Inferior parietal cortex (tissue), 1 donor: ENCODE measurements at regions not wholly inside any gene's neighbourhood (a gene's known extent, or its start where the extent isn't known, plus 50 kb on each side); places are given as distances from the start of the nearest gene placed in this dataset.
"Not testable (repeated sequence)": the region's sequence is repeated elsewhere in the genome, so short reads cannot be mapped to it uniquely, and the experiment has no call there.

Experiments
- DNase-seq: peaks from one replicate; pipeline ENCODE4 v3.0.0-alpha.2; 2016; ENCODE audit errors: extremely low spot score

GRCh38 chrX:42832764-42833549 lies 55.0 kb upstream of the PPP1R2C start:
- no peak for DNase-seq

- not testable (repeated sequence) for DNase-seq
Observed at GRCh38 chrX:42833550-42833940, 55.6 kb upstream of the PPP1R2C start.

DNA sequence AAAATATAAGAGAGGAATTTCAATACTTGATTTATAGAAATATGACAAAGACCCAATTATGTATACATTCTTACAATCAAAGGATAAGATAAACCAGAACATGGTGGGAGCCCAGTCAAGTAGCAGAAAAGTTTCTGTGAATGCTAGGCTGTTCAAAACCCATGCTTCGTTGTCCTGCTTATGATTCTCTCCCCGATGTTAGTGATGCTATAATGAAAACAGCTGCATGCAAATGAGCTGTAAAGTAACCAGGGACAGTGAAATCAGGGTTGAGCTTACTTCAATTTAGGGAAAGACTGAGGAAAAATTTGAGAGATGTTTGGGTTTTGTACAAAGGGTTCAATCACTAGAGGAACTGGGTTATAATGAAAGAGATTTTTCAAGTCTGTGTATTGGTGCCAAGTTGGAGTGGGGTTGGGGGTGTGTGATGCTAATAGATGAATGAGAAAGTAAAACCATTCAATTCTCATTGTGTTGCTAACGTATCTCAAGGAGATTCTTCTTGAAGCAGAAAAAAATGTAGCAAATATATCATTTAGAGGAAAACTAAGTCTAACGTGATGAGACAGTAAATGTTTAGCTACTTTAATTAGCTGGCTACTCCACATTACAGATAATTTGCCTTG lies 59.3 kb upstream of the PPP1R2C start:
- DNase-seq = no peak

- DNase-seq = no peak
Observed at GRCh38 chrX:42837747-42838146, 59.8 kb upstream of the PPP1R2C start.

DNA sequence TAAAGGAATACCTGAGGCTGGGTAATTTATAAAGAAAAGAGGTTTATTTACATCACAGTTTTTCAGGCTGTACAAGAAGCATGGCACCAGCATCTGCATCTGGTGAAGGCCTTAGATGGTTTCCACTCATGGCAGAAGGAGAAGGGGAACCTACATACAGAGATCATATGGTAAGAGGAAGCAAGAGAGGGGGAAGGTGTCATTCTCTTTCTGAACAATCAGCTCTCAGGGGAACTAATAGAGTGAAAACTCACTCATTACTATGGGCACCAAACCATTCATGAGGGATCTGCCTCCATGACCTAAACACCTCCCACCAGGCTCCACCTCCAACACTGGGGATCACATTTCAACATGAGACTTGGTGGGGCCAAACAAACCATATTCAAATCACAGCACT lies 61.7 kb upstream of the PPP1R2C start:
- DNase-seq = no peak

DNA sequence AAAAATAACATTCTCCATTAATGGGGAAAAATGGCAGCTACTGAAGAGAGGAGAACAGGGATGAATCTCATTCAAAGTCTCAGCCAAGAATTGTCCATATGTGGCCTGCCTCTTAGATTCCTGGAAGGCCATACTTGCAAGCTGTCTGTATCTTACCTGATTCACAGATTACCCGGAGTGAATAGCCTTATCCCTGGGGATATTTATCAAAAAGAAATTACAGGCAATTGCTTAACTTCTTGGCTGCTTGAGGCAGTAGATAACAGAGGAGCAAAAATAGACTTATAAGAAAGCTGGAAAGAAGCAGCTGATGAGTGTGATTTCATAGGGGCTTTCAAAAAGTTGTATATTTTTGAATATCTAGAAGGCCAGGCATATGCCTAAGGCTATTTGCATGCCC lies 68.8 kb upstream of the PPP1R2C start:
- no peak for DNase-seq

- no peak for DNase-seq
Observed at GRCh38 chrX:42855259-42855658, 77.3 kb upstream of the PPP1R2C start.

DNA sequence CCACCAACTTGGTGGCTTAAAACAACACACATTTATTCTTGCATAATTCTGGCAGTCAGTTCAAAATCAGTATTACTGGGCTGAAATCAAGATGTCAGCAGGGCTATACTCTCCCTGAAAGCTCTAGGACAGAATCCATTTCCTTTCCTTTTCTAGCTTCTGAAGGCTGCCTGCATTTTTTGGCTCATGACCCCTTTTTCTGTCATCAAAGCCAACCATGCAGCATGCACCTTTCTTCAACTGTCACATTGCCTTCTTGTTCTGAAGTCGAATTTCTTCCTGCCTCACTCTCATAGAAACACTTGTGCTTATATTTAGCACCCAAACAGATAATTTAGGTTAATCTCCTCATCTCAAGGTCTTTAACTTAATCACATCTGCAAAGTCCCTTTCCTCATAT lies 79.8 kb upstream of the PPP1R2C start:
- DNase-seq = no peak

- no peak for DNase-seq
Observed at GRCh38 chrX:42869011-42869410, 91.0 kb upstream of the PPP1R2C start.

GRCh38 chrX:42869659-42870476 lies 91.9 kb upstream of the PPP1R2C start:
- DNase-seq = no peak

DNA sequence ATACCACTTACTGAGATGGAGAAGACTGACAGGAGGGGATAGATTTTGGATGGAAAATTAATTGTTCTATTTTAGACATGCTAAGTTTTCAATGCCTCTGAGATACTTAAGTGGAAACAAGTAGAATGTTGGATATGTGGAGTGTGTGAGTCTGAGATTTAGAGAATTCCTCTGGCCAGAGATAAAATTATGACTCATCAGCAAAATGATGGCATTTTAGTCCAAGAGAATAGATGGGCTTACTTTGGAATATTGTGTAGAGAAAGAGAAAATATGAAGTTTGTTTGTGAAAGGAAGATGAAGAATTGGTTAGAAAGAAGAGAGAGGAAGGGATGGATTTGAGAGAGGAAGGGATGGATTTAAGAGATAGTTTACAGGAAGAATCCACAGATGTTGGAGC lies 108.6 kb upstream of the PPP1R2C start:
- no peak for DNase-seq

GRCh38 chrX:42900947-42901346 lies 123.0 kb upstream of the PPP1R2C start:
- DNase-seq = no peak

- DNase-seq = no peak
Observed at GRCh38 chrX:42902513-42902912, 124.5 kb upstream of the PPP1R2C start.

DNA sequence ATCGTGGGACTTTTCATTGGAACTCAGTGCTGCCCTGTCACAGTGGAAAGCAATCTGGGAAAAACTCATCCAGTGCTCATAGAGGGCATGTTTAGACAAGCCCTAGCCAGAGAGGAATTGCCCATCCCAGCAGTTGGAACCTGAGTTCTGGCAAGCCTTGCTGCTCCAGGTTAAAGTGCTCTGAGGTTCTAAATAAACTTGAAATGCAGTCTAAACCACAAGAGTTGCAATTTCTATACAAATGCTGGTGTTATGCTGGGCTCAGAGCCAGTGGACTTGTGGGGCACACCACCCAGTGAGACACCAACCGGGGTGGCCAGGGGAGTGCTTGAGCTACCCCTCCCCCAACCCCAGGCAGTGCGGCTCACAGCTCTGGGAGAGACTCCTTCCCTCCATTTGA lies 142.8 kb upstream of the PPP1R2C start:
- DNase-seq = no peak

DNA sequence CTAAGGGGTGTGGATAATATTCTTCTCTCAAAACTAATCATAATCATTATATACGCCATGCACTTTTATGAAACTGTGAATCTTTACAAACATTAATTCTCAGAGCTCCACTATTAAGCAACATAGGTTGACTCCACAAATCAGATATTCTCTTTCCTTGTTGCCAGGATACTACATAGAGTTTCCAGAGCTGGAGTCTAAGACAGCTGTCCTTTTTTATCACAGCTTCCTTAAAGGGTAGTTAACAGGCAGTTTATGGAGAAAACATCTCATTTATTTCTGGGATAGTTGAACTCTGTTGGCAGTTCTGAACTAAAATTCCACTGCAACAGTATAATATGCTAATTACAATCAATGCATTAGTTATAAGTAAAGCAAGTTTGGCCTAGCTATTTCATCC lies 152.1 kb upstream of the PPP1R2C start:
- DNase-seq = no peak

DNA sequence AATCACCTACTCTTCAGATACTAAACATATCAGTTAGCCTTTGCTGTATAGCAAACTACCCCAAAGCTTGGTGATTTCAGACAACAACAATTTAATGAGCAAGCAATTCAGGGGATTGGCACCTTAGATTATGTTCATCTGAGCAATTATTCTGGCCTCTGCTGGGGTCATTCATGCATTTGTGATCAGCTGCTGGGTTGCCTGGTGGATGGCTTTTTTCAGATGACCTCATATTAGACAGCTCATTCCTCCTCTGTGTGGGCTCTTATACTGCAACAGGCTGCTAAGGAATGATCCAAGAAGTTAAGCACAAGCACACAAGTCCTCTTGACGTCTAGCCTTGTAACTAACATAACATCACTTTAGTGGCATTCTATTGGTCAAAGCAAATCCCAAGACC lies 153.0 kb upstream of the PPP1R2C start:
- DNase-seq = no peak

GRCh38 chrX:42933187-42933586 lies 155.2 kb upstream of the PPP1R2C start:
- no peak for DNase-seq

DNA sequence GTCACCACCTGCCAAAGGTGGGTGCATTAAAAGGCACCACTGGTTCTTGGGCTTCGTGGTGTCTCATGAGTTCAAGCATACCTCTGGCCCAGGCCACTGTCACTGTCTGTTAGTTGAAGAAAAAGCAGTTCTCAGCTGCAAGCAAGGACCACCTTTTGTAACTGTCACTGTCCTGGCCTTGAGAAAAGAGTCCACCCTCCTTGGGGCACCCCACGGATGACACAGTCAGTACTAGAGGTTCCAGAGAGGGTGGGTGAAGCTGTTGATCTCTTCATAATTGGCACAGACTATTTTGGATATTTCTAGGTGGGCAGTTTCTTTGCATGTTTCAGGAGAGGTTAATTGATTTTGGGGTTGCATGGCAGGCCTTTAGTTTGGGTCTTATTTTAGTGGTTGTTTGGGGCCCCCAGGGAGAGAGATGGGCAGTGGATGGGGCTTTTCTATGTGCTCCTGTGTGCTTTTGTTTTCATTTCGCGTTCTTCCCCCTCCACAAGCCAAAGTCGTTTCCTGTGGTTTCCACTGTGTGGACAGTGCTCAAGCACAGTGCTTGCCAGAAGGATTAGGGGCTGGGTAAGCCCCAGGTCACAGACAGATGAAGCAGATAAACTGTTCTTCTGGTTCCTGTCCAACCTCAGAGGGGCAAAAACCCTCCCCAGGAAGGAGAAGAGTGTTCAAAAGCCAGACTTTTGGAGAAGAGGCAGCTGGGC lies 156.2 kb upstream of the PPP1R2C start:
- DNase-seq = no peak

DNA sequence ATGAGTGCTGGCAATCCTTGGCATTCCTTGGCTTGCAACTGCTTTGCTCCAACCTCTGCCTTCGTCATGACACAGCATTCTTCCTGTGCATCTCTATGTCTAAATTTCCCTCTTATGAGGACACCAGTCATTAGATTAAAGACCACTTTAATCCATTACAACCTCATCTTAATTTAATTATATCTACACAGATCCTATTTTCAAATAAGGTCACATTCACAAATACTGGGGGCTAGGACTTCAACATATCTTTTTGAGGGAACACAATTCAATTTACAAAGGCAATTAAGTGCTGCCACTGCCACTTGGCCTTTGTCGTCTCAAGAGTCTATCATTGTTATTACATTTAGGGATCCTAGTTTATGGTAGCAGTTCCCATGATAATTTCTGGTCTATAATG lies 163.7 kb upstream of the PPP1R2C start:
- DNase-seq = no peak

DNA sequence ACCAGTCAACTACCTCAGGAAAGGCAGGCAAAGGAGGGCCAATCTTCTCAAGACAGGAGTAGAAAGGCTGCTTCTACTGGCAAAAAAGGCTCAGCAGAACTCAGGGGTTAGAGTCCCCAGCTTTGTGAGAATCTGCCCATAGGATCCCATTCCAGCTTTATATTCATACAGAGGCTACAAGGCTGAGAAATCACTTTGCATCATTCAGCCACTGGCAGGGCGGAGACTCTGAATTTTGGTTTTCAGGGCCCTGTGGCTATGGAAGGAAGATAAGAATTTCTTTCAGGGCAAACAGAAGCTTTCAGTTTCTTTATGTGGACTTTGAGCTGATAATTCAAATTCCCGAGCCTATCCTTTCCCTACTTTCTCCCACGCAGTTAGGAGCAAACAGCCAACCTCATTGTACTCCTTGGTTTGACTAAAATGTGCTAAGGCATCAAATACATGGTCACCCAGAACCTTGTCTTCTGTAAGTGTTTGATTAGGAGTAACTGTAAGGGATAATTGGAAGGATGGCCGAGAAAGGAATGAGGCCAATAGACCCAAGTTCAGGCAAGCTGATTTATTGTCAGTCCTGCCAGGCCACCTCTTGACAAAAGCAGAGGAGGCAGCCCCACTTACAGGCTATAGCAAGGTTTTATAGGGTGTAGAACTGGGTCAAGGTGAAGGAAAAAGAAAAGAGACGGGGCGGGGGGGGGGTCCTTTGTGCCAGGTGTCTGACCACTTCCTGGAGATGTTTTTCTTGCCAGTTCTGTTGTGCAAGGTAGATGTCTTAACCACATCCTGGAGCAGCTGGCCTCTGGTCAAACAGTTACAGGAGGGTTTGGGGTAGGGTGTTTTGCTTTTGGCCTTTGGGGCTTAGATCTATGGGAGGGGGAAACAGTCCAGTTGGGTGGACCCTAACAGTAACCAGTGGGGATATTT lies 165.3 kb upstream of the PPP1R2C start:
- no peak for DNase-seq

DNA sequence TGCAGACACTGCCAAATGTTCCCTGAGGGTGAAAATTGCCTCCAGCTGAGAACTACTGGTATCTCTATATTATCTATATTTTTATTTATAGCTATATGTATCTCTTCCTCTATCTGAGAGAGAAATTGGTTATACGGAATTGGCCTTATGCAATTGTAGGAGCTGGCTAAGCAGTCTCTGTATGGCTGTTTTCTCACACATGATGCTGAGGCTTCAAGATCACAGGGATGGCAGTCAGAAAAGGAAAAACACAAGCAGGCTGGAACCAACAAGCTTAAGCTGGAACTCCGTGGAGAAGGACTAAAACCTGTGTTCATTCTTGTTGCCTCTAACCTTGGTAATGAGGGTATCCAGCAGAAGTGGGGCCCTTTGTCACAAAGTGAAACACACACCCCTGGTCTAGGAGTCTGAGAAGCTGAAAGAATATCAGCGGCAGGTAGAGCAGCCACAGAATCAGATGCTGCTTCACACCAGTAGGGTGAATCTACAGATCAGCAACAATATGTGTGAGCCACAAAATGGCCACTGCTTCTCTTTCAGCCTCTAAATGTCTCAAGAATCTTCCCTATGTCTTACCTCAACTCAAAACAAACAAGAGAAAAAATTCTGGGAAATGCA lies 166.5 kb upstream of the PPP1R2C start:
- no peak for DNase-seq
